Gastrocnemius medialis (tissue), 4 donors: ENCODE measurements at regions not wholly inside any gene's neighbourhood (a gene's known extent, or its start where the extent isn't known, plus 50 kb on each side); places are given as distances from the start of the nearest gene placed in this dataset.
"Not testable (repeated sequence)": the region's sequence is repeated elsewhere in the genome, so short reads cannot be mapped to it uniquely, and the experiment has no call there.

Source experiments
- ATAC-seq, 2 donors: fragments of 150-250 bp; one replicate each; pipeline ENCODE4 v1.9.1; 2016
- DNase-seq, 2 donors: peaks; one replicate each; pipeline ENCODE4 v3.0.0-alpha.2; 2019
- H3K27ac ChIP-seq, 4 donors: fragments of 200-600 bp; sonication (generic); 1 replicate in 1 of 4; 2 replicates in 3 of 4; pipeline ENCODE4 v1.5.1; 2016 to 2018; ENCODE audit warnings: mild to moderate bottlenecking in 2 of 4, moderate library complexity in 1 of 4
- H3K27me3 ChIP-seq, 3 donors: fragments of 200-600 bp; sonication (generic) in 2 of 3; 1 replicate in 1 of 3; 2 replicates in 2 of 3; pipeline versions ENCODE4 v1.5.1 to v1.6.0; 2016 to 2019; ENCODE audit warnings: mild to moderate bottlenecking in 1 of 3, moderate library complexity in 1 of 3
- H3K36me3 ChIP-seq, 2 donors: fragments of 200-600 bp; sonication (generic) in 1 of 2; one replicate each; pipeline ENCODE4 v1.5.1; 2017 to 2018
- H3K4me1 ChIP-seq, 2 donors: fragments of 200-600 bp; sonication (generic) in 1 of 2; one replicate each; pipeline ENCODE4 v1.5.1; 2016 to 2017; ENCODE audit warnings: mild to moderate bottlenecking in 2 of 2
- H3K4me3 ChIP-seq, 4 donors: fragments of 200-600 bp; sonication (generic) in 3 of 4; 1 replicate in 1 of 4; 2 replicates in 3 of 4; pipeline ENCODE4 v1.5.1; 2016 to 2019; ENCODE audit warnings: mild to moderate bottlenecking in 2 of 4
- H3K9me3 ChIP-seq, 3 donors: fragments of 200-600 bp; sonication (generic) in 2 of 3; 1 replicate in 1 of 3; 2 replicates in 2 of 3; pipeline ENCODE4 v1.5.1; 2016 to 2019
- CTCF ChIP-seq, 5 experiments: fragments of 450-650 bp in 3 of 5; fragments of 200-600 bp in 2 of 5; sonication (generic) in 2 of 5; IDR thresholded peaks in 4 of 5; conservative IDR thresholded peaks in 1 of 5; 1 replicate in 4 of 5; 2 replicates in 1 of 5; pipeline ENCODE4 v1.5.1; 2016 to 2019; ENCODE audit warnings: antibody characterized with exemption in 5 of 5, mild to moderate bottlenecking in 3 of 5, moderate library complexity in 3 of 5
- POLR2A ChIP-seq, 2 donors: fragments of 450-650 bp; IDR thresholded peaks; one replicate each; pipeline ENCODE4 v1.6.1; 2017; ENCODE audit warnings: antibody characterized with exemption in 2 of 2, mild to moderate bottlenecking in 2 of 2, moderate library complexity in 2 of 2
- in situ Hi-C, 4 donors: fragments of 200-750 bp; cut with MboI; loops; one replicate each; pipeline versions ENCODE4 v1.15.0 to v1.8.0; 2017; ENCODE audit warnings: low sequenced_read_pairs in 4 of 4
- intact Hi-C: fragments of 100-400 bp; cut with DNase I; formaldehyde crosslinking; loops from one replicate; pipeline ENCODE4 v1.15.1; 2023; ENCODE audit warnings: low total_unique reads

- Histone ChIP-seq H3K27ac (no peak overlapping the region), H3K4me1 (no peaks in the 10 kb centered on the region), H3K4me3 (no peak overlapping the region), H3K27me3 (no peaks in the 10 kb centered on the region), H3K9me3 (no peaks in the 10 kb centered on the region), H3K36me3 (no peaks in the 10 kb centered on the region)
- no peak for ATAC-seq
- TF ChIP-seq CTCF (IDR thresholded peaks at IDR 0.05 in 4 of 5, conservative IDR thresholded peaks at IDR 0.05 in 1 of 5) (no peak), POLR2A (IDR thresholded peaks at IDR 0.05) (no peak)
- intact Hi-C loops (no loop called here), in situ Hi-C loops (no loop called here)
- DNase-seq = no peak
Observed at GRCh38 chr12:114555451-114555850, 128.5 kb downstream of the TBX3 start.

GRCh38 chr12:114547636-114548035 is 136.3 kb downstream of the TBX3 start:
- H3K36me3 ChIP-seq = no peaks in the 10 kb centered on the region
- intact Hi-C loops (no loop called here), in situ Hi-C loops (no loop called here)
- H3K27ac ChIP-seq = no peak overlapping the region
- ATAC-seq = no peak
- no peak overlapping the region for H3K4me3 ChIP-seq
- H3K27me3 ChIP-seq = no peaks in the 10 kb centered on the region
- TF ChIP-seq POLR2A (IDR thresholded peaks at IDR 0.05) = no peak
- no peak for TF ChIP-seq CTCF (IDR thresholded peaks at IDR 0.05 in 4 of 5, conservative IDR thresholded peaks at IDR 0.05 in 1 of 5)
- no peak for DNase-seq
- no peaks in the 10 kb centered on the region for H3K4me1 ChIP-seq
- H3K9me3 ChIP-seq = no peaks in the 10 kb centered on the region

GRCh38 chr12:114530417-114530816 is 124.5 kb upstream of the TBX5 start:
- Histone ChIP-seq H3K27me3 (peaks cover 0 to 3% (median 0%) of the 10 kb centered on the region in 3 donors), H3K4me1 (no peaks in the 10 kb centered on the region), H3K4me3 (no peak overlapping the region), H3K36me3 (no peaks in the 10 kb centered on the region), H3K9me3 (no peaks in the 10 kb centered on the region), H3K27ac (no peak overlapping the region)
- in situ Hi-C loops (no loop called here), intact Hi-C loops (no loop called here)
- ATAC-seq (no peak), DNase-seq (no peak)
- TF ChIP-seq POLR2A (IDR thresholded peaks at IDR 0.05) = no peak
- TF ChIP-seq CTCF (IDR thresholded peaks at IDR 0.05 in 4 of 5, conservative IDR thresholded peaks at IDR 0.05 in 1 of 5) = no peak

- peaks cover 0 to 3% (median 0%) of the 10 kb centered on the region in 3 donors for H3K27me3 ChIP-seq
- ATAC-seq = no peak
- no peaks in the 10 kb centered on the region for H3K4me1 ChIP-seq
- DNase-seq = no peak
- H3K9me3 ChIP-seq = no peaks in the 10 kb centered on the region
- H3K4me3 ChIP-seq = no peak overlapping the region
- in situ Hi-C loops = no loop called here
- H3K36me3 ChIP-seq = no peaks in the 10 kb centered on the region
- TF ChIP-seq POLR2A (IDR thresholded peaks at IDR 0.05) = no peak
- intact Hi-C loops = no loop called here
- H3K27ac ChIP-seq = no peak overlapping the region
Observed at GRCh38 chr12:114529966-114530365, 124.0 kb upstream of the TBX5 start.

GRCh38 chr12:114528766-114529165 is 122.8 kb upstream of the TBX5 start:
- H3K36me3 ChIP-seq = no peaks in the 10 kb centered on the region
- intact Hi-C loops (no loop called here), in situ Hi-C loops (no loop called here)
- H3K4me3 ChIP-seq = no peak overlapping the region
- DNase-seq (no peak), ATAC-seq (no peak)
- peaks cover 0 to 3% (median 0%) of the 10 kb centered on the region in 3 donors for H3K27me3 ChIP-seq
- no peaks in the 10 kb centered on the region for H3K4me1 ChIP-seq
- no peaks in the 10 kb centered on the region for H3K9me3 ChIP-seq
- no peak overlapping the region for H3K27ac ChIP-seq
- TF ChIP-seq CTCF (IDR thresholded peaks at IDR 0.05 in 4 of 5, conservative IDR thresholded peaks at IDR 0.05 in 1 of 5) = no peak
- no peak for TF ChIP-seq POLR2A (IDR thresholded peaks at IDR 0.05)

GRCh38 chr12:114521160-114521559 is 115.2 kb upstream of the TBX5 start:
- in situ Hi-C loops, DNase-seq, H3K27ac ChIP-seq, ATAC-seq, H3K4me1 ChIP-seq, H3K9me3 ChIP-seq, H3K36me3 ChIP-seq, intact Hi-C loops, H3K4me3 ChIP-seq, H3K27me3 ChIP-seq: not testable (repeated sequence)
